Hematopoietic multipotent progenitor cell treated with erythropoietin and hydrocortisone succinate and interleukin-3 and kit ligand, for 15 days (in vitro differentiated cells): ENCODE measurements at regions not wholly inside any gene's neighbourhood (a gene's known extent, or its start where the extent isn't known, plus 50 kb on each side); places are given as distances from the start of the nearest gene placed in this dataset.

Experiments
- DNase-seq: peaks from one replicate; pipeline ENCODE4 v3.0.0-alpha.2; 2015; ENCODE audit warnings: low spot score

DNA sequence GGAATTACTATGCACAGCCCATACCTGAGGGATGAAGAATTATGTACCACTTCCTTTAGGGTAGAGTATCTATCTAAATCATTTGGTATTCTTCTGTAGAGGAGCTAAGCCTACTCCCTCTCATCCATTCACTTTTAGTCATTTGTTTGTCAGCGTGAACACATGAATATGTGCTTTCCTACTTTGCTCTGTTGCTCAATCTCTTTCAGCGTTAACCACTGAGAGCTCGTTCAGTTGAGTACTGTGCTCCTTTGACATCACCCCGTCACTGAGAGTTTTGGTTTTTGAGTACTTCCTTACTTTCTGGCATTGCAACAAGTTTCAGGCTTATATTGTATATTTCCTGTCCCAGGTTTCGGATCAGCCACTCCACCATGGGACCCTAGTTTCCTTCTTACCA lies 700.6 kb downstream of the NLGN4X start:
- DNase-seq, result no peak

DNA sequence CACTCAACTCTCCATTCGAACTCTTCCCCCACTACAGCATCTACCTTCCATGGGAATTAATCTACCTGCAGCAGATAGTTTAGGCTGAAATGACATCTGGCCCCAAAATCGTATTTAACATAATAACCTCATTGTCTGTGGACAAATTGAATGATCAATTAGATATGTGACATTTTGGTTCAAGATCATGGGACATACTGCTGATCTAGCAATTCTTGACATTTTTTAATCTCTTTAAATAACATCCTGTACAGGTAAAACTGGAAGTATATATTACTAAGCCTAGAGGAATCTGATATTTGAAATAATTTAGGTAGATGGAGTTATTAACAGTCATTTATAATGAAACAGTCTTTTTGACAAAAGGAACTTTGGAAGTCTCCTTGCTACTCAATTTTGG lies 702.5 kb downstream of the NLGN4X start:
- no peak for DNase-seq

DNA sequence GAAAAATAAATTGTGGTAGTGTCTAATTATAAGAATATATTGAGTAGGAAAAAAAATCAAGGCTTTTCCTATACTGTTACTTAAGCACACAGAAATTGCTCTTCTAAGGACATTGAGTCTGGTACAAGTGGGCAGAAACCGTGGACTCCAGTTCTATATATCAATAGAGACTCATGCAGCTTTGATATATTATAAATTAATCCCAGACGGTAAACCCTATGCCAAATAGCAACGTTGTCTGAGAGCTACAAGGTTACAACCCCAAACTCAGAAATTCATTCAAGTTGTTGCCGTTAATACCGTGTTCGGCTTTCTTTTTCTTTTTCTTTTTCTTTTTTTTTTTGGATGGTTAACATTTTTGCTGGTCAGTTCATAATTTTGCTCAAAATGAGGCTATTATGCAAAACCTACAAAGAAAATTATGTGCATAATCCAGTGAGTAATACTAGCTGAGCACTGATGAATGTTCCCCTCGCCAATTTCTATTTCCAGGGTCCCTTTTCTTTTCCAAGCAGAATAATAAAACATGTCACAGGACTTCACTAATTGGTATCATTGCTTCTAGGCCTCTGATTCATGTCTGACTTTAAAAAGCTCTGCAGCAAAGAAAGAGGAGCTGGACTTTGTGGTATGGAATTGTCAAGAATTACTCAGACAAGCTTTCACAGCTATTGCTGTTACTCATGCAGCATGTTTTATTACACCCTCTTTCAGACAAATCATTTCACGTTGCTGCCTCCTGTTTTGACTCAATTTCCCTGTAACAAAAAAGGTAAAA lies 737.7 kb downstream of the NLGN4X start:
- no peak for DNase-seq

DNA sequence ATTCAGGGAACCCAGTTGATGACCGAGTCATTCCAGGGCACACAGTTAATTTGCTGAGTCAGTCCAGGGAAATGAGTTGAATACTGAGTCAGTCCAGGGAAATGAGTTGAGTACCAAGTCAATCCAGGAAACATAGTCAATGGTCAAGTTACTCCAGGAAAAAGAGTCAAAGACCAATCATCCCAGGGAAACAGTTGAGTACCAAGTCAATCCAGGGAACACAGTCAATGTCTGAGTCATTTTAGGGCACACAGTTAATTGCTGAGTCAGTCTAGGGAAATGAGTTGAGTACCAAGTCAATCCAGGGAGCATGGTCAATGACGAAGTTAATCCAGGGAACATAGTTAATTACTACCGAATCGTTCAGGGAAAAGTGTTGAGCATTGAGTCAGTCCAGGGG lies 754.4 kb downstream of the NLGN4X start:
- no peak for DNase-seq

DNA sequence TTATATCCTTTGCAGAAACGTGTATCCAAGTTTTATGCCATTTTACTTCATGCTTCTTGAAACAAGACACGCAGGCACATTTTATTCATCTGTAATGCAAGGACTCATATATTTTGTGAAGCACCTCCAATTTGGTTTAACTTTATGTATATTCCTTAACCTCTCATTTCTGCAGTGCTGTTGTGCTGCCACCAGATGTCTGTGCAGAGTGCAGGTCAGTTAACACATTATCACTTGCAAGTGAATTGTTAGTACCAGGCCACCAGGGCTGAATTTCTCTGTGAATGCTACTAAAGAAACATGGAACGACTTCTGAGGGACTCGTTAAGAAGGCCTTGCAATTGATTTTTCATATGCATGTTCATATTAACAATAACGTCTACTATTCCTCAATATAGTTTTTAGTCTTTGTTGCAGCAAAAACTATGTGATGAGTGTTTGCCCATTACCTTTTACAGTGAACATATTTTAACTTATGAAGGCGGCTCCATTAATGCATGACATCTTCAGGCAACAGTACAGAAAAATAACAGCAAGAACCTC lies 770.3 kb downstream of the NLGN4X start:
- DNase-seq, result no peak

DNA sequence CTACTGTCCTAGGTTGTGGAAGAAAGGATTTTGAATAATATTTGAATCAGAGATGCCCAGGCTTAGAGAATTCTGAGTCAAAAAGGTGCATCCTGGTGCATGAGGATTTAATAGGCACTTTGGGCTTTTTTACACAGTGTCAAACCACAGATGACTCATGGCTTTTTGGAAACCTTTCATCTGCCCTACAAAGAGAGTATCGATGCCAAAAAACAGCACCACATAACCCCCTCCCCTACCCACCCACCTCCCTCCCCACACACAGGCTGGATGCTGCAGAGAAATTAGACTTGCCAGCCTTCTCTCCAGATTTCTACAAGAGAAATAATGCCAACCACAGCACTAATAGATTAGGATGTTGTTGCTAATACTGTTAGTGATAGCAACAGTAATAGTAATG lies 779.3 kb downstream of the NLGN4X start:
- DNase-seq, result no peak

DNA sequence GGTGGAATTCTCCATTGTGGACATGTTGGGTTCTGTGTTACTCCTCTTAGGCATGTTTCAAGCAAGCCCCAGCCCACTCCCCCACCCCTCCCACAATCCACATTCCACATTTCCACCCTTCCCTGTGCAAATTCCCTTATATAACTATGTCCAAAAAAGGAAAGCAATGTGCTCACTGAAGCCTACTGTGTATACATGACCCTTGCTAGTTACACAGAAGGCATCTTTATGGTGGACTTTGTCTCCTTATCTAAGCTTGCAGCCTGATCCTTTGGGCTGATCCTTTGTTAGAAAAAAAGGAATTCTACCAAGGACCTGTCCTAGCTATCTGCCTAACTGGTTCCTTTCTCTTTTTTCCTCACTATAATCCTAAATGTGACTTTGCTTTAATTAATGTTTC lies 796.8 kb downstream of the NLGN4X start:
- DNase-seq, result no peak

DNA sequence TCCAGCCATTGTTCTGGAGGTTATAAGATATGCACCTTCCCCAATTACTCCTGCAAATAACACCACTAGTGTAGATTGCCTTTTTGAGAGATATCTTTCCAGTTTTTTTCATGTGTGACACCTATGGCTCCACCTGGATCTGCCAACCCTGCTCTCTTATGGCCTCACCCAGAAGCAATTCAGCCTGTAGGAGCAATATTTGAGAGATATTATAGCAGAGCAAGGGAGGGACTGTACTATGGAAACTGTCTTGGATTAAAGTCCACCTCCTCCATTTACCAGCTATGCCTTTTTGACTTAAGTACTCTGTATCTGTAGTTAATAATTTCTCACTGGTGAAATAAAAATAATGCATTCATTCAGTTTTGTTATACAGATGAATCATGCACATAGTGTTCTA lies 803.5 kb downstream of the NLGN4X start:
- DNase-seq, result no peak

DNA sequence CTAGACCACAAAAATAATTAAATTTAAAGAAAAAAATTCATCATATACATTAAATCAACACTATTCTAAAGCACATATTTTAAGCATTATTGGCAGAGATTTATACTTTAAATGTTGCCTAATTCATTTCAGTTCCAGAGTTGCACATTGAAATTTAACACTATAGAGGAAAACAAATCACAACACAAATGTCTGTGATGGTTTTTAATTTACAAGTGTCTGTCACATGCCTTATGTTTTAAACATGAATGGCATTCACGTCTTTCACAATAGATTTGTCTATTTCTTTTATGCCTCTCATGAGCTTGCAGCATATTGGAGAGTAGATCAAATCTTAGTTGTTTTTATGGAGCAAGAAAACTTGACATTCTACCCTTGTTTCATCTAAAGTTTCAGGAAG lies 811.3 kb downstream of the NLGN4X start:
- no peak for DNase-seq

DNA sequence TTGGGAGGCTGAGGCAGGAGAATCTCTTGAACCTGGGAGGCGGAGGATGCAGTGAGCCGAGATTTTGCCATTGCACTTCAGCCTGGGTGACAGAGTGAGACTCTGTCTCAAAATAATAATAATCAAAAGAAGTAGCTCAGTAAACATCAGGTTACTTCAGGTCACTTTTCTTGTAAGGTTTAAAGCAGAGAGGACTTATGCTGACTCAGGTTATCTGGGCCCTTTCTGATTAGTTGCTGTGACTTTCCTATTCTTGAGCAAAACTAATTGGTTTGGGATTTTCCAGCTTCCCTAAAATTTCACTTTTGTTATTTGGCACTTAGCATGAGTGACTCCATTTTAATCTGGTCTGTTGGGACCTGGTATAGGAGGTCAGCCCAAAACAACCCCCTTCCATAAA lies 812.9 kb downstream of the NLGN4X start:
- DNase-seq, result no peak

DNA sequence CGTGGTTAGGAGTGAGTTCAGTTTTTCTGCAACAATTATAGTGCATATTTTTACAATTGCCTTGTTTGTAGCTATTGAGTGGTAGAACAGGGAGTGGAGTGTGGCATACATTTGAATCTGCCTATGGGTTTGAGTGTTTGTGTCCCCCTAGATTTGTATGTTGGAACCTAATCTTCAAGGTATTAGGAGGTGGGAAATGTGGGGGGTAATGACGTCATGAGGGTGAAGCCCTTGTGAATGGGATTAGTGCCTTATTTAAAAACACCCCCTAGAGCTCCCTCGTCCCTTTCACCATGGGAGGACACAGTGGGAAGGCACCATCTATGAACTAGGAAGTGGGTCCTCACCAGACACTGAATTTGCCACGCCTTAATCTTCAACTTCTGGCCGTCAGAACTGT lies 819.6 kb downstream of the NLGN4X start:
- no peak for DNase-seq

DNA sequence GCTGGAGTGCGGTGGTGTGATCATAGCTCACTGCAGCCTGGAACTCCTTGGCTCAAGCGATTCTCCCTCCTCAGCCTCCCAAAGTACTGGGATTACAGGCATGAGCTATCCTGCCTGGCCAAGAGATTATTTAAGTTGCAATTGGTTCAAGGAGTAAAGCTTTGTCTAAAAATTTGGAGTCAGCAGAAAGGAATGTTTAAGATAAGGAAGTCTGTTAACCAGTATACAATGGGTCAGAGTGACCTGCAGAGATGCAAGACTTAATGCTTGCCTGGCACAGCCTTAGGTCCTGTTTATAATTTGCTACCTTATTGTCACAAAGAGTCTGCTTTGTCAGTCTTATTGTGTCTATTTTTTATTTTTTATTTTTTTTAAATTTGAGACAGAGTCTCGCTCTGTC lies 826.2 kb downstream of the NLGN4X start:
- no peak for DNase-seq

DNA sequence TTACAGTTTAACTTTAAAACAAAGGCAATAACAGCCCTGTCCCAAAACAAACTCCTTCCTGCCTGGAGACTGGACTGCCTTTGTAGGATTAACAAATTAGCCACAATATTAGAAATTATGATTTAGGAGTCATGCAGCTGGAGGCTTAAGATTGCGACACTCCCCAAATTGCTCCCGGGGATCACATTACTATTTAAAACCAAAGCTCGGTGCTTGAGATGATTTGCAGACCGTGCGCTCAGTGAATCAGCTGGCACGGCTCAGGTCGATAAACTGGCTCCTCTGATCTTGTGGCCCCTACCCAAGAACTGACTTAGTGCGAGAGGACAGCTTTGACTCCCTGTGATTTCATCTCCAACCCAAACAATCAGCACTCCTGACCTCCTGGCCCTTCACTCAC lies 829.3 kb downstream of the NLGN4X start:
- DNase-seq, result no peak

DNA sequence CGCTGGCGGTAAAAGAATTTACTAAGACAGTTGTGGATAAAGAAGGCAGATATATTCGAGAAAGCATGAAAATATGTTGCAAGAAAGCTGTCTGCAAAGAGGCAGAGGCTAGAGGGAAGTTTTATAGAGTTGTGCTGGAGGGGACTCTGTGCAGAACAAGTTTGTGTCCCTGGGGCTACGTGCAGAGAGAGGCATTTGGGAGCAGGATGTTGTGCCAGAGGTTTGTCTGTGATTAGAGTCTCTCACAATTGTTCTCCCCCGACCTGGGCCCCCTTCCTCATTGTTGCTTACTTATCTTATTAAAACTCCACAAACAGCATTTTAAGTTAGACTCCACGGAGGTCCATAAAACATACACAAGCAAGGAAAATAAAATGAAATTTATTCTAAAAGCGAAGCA lies 831.3 kb downstream of the NLGN4X start:
- DNase-seq, result no peak

DNA sequence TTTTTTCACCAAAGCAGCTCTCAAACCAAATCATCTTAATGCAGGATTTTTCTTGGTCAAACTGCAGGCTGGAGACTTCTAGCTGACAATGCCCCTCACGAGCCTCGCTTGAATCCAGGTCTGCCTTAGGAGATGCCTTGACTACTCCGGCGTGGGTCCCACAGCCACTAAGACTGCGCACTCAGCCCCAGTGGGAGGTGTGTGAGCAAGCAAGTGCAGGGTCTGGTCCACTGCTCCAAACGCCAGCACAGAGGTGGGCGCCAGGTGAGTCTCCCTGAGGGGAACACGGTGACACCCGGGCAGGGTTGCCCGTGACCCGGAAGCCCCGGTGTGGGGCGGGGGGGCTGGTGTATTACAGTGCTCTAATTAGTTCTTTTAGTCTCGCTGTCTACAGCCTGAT lies 838.3 kb downstream of the NLGN4X start:
- DNase-seq, result no peak

DNA sequence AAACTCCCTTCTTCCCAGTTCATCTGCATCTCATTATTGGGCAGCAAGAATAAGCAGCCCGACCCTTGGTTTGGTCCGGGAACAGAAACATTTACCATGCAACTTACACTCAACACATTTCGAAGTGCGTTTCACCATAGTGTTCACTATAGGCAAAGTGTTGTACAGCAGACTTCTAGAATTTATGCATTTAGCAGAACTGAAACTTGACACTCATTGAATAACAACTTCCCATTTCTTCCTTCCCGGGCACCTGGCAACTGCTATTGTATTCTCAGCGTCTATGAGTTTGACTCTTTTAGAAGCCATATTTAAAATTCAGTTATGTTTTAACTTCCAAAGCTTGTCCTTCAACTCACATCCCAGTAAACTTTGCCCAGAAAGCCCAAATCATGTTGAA lies 840.6 kb downstream of the NLGN4X start:
- DNase-seq, result no peak

DNA sequence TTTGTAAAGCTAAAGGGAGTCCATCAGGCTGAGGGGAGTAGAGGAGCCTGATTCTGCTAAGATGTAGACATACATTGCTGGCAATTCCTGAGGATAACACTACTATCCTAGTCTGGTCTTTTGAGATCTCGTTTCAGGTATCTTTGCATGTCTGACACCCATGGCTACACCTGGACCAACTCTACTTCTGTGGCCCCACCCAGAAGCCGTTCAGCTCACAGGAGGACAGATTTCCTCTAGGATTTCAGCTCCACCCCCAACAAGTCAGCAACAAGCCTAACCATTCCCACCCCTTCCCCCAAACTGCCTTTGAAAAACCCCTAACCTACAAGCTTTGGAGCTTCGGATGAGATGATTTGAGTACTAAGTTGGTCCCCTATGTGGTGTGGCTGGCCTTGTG lies 848.2 kb downstream of the NLGN4X start:
- DNase-seq, result no peak

DNA sequence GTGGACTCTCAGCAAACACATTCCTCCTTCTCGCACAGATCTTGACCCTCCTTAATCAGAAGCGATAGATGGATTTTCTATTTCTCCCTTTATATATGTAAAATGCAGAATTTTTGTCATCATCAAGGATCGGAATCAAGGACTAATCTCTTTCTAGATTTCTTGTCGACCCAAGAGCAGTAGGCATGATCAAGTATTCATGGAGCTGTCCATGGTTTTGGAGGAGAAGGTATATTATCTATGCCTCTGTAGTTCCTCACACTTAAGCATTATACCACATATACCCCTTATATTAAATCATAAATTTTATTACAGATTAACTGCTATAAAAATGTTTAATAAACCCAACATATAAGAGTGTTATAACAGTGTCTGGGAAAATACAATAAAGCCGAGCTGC lies 886.8 kb downstream of the NLGN4X start:
- no peak for DNase-seq

DNA sequence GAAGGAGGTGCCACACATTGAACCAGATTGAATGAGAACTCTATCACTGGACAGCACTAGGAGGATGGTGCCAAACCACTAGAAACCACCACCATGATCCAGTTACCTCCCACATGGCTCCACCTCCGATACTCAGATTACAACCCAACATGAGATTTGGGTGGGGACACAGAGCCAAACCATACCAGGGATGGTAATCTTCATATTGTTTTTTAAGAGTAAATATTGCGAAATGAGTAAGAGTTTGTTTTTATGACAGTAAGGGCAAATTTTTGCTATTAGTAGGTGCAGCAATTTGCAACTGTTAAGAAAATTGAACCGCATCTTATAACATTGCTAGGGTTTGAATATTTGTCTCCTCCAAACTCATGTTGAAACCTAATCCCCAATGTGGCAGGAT lies 891.5 kb downstream of the NLGN4X start:
- DNase-seq, result no peak

DNA sequence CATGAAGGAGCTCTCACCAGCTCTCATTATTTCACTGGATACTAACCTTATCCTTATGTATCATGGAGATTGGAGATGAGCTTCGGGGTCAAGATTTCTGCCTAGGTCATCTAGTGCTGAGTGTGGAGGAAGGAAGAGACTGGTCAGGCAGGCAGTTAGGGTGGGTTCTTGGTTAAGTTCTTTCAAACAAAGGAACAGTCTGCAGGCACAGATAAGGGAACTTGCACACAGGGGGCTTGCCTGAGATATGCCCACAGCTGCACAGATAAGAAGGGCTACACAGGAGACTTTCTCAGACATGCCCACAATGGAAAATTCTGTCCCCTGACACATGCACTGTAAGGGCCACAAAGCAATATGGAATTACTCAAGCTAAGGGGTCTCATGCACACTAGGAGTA lies 904.1 kb downstream of the NLGN4X start:
- no peak for DNase-seq

DNA sequence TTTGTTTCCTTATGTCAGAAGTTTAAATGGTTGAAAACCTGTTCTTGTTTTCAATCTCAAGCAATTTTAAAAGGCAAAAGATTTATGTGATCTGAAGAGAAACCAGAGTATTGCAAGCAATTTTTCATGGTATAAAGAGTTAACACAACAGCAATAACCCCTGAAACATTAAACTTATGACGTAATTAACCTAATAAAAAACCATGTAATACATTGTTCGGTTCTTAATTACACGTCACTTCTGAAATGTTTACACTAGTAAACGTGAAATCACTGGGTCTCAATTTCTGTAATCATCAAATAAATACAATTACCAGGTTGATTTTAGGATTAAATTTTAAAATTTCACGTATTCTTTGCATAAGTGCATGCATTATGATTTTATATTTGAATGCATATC lies 914.5 kb downstream of the NLGN4X start:
- no peak for DNase-seq

DNA sequence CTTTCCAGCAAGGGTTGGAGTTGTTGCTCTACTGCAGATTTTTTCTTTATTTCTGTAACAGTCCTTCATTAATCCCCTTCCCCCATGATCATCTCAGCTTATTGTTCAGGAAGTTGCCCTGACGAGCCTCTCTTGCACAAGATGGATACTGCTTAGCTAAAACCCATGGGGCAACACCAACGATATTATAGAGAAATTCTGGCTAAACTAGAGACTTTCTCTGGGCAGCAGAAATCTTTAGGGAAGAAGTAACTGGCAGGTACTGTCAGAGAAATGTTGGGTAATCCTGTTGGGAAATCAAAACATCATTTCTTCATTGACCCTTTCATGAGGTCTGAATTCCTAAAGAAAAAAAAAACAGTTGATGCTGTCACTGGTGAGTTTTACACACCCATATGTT lies 921.3 kb downstream of the NLGN4X start:
- no peak for DNase-seq

DNA sequence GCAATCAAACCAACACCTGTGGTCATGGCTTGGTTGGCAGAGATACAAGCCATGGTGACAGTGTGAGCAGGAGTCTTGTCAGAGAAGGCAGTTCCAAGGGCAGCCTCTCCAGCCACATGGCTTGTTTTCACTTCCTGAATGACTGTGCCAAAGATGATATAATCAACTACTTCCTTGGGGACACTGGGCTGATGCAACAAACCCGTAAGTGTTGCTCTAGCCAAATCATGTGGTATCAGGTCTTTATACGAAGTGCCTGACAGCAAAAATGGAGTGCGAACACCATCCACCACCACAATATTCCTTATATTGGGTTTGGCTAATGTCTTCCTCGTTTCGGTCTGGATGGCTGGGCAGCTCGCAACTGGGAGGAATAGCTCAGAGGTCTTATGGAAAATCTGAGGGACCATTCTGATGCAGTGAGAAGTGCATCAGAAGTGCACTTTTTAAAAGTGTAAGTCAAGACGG lies 922.0 kb downstream of the NLGN4X start:
- DNase-seq, result no peak

DNA sequence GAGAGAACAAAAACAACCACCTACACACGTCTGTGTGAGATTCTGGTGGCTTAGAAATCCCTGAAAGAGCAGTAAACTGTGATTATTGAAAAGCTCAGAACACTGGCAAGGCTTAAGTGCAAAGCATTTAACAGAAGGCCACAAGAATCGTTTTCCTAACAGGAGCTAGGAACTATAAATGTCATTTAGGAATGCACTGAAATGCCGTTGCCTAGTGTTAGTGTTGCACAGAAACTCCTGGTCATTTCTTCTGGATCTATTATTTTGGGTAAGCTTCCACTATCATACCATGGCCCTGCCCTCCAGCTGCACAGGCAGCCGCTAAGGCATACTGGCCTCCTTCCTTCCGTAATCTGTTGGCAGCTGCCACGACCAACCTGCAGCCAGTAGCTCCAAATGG lies 923.2 kb downstream of the NLGN4X start:
- no peak for DNase-seq
